ENCODE measurements at regions not wholly inside any gene's neighbourhood (a gene's known extent, or its start where the extent isn't known, plus 50 kb on each side); places are given as distances from the start of the nearest gene placed in this dataset.

- TF ChIP-seq, protein P1, sequence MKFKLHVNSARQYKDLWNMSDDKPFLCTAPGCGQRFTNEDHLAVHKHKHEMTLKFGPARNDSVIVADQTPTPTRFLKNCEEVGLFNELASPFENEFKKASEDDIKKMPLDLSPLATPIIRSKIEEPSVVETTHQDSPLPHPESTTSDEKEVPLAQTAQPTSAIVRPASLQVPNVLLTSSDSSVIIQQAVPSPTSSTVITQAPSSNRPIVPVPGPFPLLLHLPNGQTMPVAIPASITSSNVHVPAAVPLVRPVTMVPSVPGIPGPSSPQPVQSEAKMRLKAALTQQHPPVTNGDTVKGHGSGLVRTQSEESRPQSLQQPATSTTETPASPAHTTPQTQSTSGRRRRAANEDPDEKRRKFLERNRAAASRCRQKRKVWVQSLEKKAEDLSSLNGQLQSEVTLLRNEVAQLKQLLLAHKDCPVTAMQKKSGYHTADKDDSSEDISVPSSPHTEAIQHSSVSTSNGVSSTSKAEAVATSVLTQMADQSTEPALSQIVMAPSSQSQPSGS (IDR thresholded peaks at IDR 0.05; ENCODE audit: low read length): no peak
- TF ChIP-seq CTBP2 (IDR thresholded peaks at IDR 0.05; ENCODE audit: borderline replicate concordance, insufficient read depth, insufficient read length, low read length) (no peak), SP1 (IDR thresholded peaks at IDR 0.05; ENCODE audit: low read depth, low read length) (no peak), KDM1A (IDR thresholded peaks at IDR 0.05; ENCODE audit: borderline replicate concordance, low read length) (no peak), GABPA (IDR thresholded peaks at IDR 0.05; ENCODE audit: borderline replicate concordance, insufficient read depth, low read length) (no peak), EP300 (IDR thresholded peaks at IDR 0.05; ENCODE audit: borderline replicate concordance in 1 of 2, low read depth in 2 of 2, low read length in 2 of 2) (no peak), EZH2 (IDR thresholded peaks at IDR 0.05; ENCODE audit: low read depth, low read length, severe bottlenecking) (no peak), ZNF274 (IDR thresholded peaks at IDR 0.05; ENCODE audit: borderline replicate concordance, extremely low read depth, low read length) (no peak), POLR2A (IDR thresholded peaks at IDR 0.05; ENCODE audit: control extremely low read depth in 1 of 2, low read depth in 2 of 2, low read length in 2 of 2) (no peak), BRCA1 (IDR thresholded peaks at IDR 0.05; ENCODE audit: low read depth, low read length) (no peak), TAF1 (IDR thresholded peaks at IDR 0.05; ENCODE audit: low read depth, low read length) (no peak), RFX5 (IDR thresholded peaks at IDR 0.05; ENCODE audit: borderline replicate concordance, low read depth, low read length) (no peak), MAFK (IDR thresholded peaks at IDR 0.05; ENCODE audit: low read depth, low read length) (no peak)
Measured at GRCh38 chr3:22318325-22318724, 567.3 kb upstream of the ZNF385D start.

All from H1 (cell line).